H1 (cell line): ENCODE measurements at regions not wholly inside any gene's neighbourhood (a gene's known extent, or its start where the extent isn't known, plus 50 kb on each side); places are given as distances from the start of the nearest gene placed in this dataset.

ENCODE experiments used
- CTCF ChIA-PET: fragments of 300-600 bp; sonication (Branson Sonifier 250); formaldehyde crosslinking; loops from one replicate; lab custom pipeline; 2021; ENCODE audit not compliant: partially characterized antibody; lab: Charles Lee
- POLR2A ChIA-PET: fragments of 300-600 bp; sonication (Branson Sonifier 250); formaldehyde crosslinking; loops from one replicate; lab custom pipeline; 2021; ENCODE audit warnings: inconsistent platforms; ENCODE audit not compliant: partially characterized antibody; lab: Charles Lee
- DNase-seq, 2 experiments: peaks; one replicate each; pipeline versions ENCODE4 v3.0.0 to v3.0.0-alpha.2; 2010 to 2022; ENCODE audit warnings: low spot score in 2 of 2, low read depth in 1 of 2, mixed read lengths in 1 of 2
- FAIRE-seq: peaks from 2 replicates; lab custom pipeline; 2011; peaks lifted over from hg19 to GRCh38; lab: Jason Lieb, UNC
- H2AFZ ChIP-seq: 2 replicates; pipeline ENCODE4 v1.8.1; 2012; ENCODE audit warnings: low read length, inconsistent platforms
- H2AK5ac ChIP-seq: 2 replicates; pipeline ENCODE4 v1.6.1; 2013; ENCODE audit warnings: low read depth, low read length
- H2BK120ac ChIP-seq: replicated peaks from 2 replicates; pipeline ENCODE3; 2013; ENCODE audit warnings: low read depth, low read length, inconsistent platforms
- H2BK12ac ChIP-seq: 2 replicates; pipeline ENCODE4 v1.6.1; 2013; ENCODE audit warnings: low read depth, low read length
- H2BK15ac ChIP-seq: 2 replicates; pipeline ENCODE4 v1.6.1; 2013; ENCODE audit warnings: low read length
- H2BK20ac ChIP-seq: 2 replicates; pipeline ENCODE4 v1.6.1; 2013; ENCODE audit warnings: low read length
- H2BK5ac ChIP-seq: 2 replicates; pipeline ENCODE4 v1.6.1; 2013; ENCODE audit warnings: low read depth, low read length
- H3K14ac ChIP-seq: 2 replicates; pipeline ENCODE4 v1.6.1; 2013; ENCODE audit warnings: inconsistent platforms; ENCODE audit not compliant: insufficient read length
- H3K18ac ChIP-seq: 2 replicates; pipeline ENCODE4 v1.6.1; 2013; ENCODE audit warnings: low read length; ENCODE audit errors: extremely low read depth
- H3K23ac ChIP-seq: 2 replicates; pipeline ENCODE4 v1.6.1; 2013; ENCODE audit warnings: inconsistent platforms; ENCODE audit not compliant: insufficient read length
- H3K23me2 ChIP-seq: 2 replicates; pipeline ENCODE4 v1.6.1; 2013; ENCODE audit warnings: low read depth, low read length
- H3K27ac ChIP-seq: 2 replicates; pipeline ENCODE4 v1.6.1; 2011; ENCODE audit warnings: low read depth, low read length, inconsistent platforms
- H3K27me3 ChIP-seq, 4 experiments: replicated peaks in 1 of 4; 1 replicate in 1 of 4; 2 replicates in 3 of 4; pipeline versions ENCODE4 v1.6.1 to v1.8.1; 2011 to 2013; ENCODE audit warnings: low read length in 3 of 4, mild to moderate bottlenecking in 3 of 4, inconsistent platforms in 2 of 4, mixed read lengths in 2 of 4, moderate library complexity in 1 of 4; ENCODE audit not compliant: control insufficient read depth in 3 of 4, insufficient read depth in 3 of 4; ENCODE audit errors: extremely low read depth in 1 of 4
- H3K36me3 ChIP-seq, 4 experiments: 2 replicates each; pipeline versions ENCODE4 v1.6.1 to v1.8.1; 2011 to 2013; ENCODE audit warnings: mild to moderate bottlenecking in 4 of 4, low read length in 3 of 4, moderate library complexity in 2 of 4, control low read depth in 1 of 4, inconsistent platforms in 1 of 4; ENCODE audit not compliant: insufficient read depth in 4 of 4, control insufficient read depth in 2 of 4
- H3K4ac ChIP-seq: replicated peaks from 2 replicates; pipeline ENCODE3; 2013; ENCODE audit warnings: low read length, low read depth, mixed read lengths, inconsistent platforms; ENCODE audit not compliant: insufficient read length
- H3K4me1 ChIP-seq, 4 experiments: replicated peaks in 1 of 4; 1 replicate in 1 of 4; 2 replicates in 3 of 4; pipeline versions ENCODE4 v1.6.1 to v1.8.1; 2011 to 2013; ENCODE audit warnings: low read length in 3 of 4, inconsistent platforms in 2 of 4, mixed read lengths in 1 of 4; ENCODE audit not compliant: insufficient read depth in 4 of 4, control insufficient read depth in 3 of 4
- H3K4me2 ChIP-seq, 2 experiments: 2 replicates each; pipeline versions ENCODE4 v1.6.1 to v1.8.1; 2011 to 2013; ENCODE audit warnings: low read depth in 2 of 2, low read length in 2 of 2, control low read depth in 1 of 2, inconsistent platforms in 1 of 2, mild to moderate bottlenecking in 1 of 2; ENCODE audit not compliant: insufficient read depth in 1 of 2
- H3K4me3 ChIP-seq, 4 experiments: fragments of 200-600, 300-600 bp in 1 of 4; sonication (generic), shearing (Covaris generic), sonication (Bioruptor Twin) in 1 of 4; 2 replicates each; pipeline versions ENCODE4 v1.5.1 to v1.8.1; 2011 to 2016; ENCODE audit warnings: low read length in 4 of 4, low read depth in 3 of 4, control low read depth in 2 of 4, inconsistent platforms in 2 of 4, mild to moderate bottlenecking in 2 of 4, mixed read lengths in 1 of 4, moderate library complexity in 1 of 4; ENCODE audit not compliant: insufficient read depth in 2 of 4; ENCODE audit errors: extremely low read depth in 1 of 4
- H3K56ac ChIP-seq: replicated peaks from 2 replicates; pipeline ENCODE3; 2013; ENCODE audit warnings: low read depth, mild to moderate bottlenecking, mixed read lengths, low read length, inconsistent platforms; ENCODE audit not compliant: insufficient read length
- H3K79me1 ChIP-seq: 2 replicates; pipeline ENCODE4 v1.6.1; 2013; ENCODE audit warnings: low read depth, low read length, control low read depth
- H3K79me2 ChIP-seq, 2 experiments: 2 replicates each; pipeline versions ENCODE4 v1.6.1 to v1.8.1; 2012 to 2013; ENCODE audit warnings: low read length in 2 of 2, mild to moderate bottlenecking in 2 of 2, inconsistent platforms in 1 of 2; ENCODE audit not compliant: insufficient read depth in 2 of 2, control insufficient read depth in 1 of 2
- H3K9ac ChIP-seq, 4 experiments: replicated peaks in 1 of 4; 1 replicate in 1 of 4; 2 replicates in 3 of 4; pipeline versions ENCODE4 v1.6.1 to v1.8.1; 2011 to 2013; ENCODE audit warnings: low read depth in 3 of 4, low read length in 3 of 4, control low read depth in 2 of 4, mild to moderate bottlenecking in 2 of 4, moderate library complexity in 2 of 4, inconsistent platforms in 1 of 4; ENCODE audit errors: extremely low read depth in 1 of 4
- H3K9me3 ChIP-seq, 2 experiments: 2 replicates each; pipeline versions ENCODE4 v1.6.1 to v1.8.1; 2012 to 2013; ENCODE audit warnings: mild to moderate bottlenecking in 2 of 2, moderate library complexity in 2 of 2, control low read depth in 1 of 2, inconsistent platforms in 1 of 2, low read depth in 1 of 2, low read length in 1 of 2, mixed read lengths in 1 of 2; ENCODE audit not compliant: insufficient read depth in 2 of 2
- H4K20me1 ChIP-seq, 2 experiments: replicated peaks in 1 of 2; 2 replicates each; pipeline versions ENCODE3 to v1.8.1; 2011 to 2013; ENCODE audit warnings: inconsistent platforms in 2 of 2, low read length in 2 of 2, mild to moderate bottlenecking in 1 of 2; ENCODE audit not compliant: insufficient read depth in 2 of 2, control insufficient read depth in 1 of 2
- H4K5ac ChIP-seq: 2 replicates; pipeline ENCODE4 v1.6.1; 2013; ENCODE audit warnings: low read length, low read depth, mixed read lengths, inconsistent platforms; ENCODE audit not compliant: insufficient read length
- H4K8ac ChIP-seq: 2 replicates; pipeline ENCODE4 v1.8.0; 2013; ENCODE audit warnings: mild to moderate bottlenecking, moderate library complexity, low read length, inconsistent platforms; ENCODE audit not compliant: insufficient read depth; ENCODE audit errors: extremely low read depth
- H4K91ac ChIP-seq: replicated peaks from 2 replicates; pipeline ENCODE3; 2013; ENCODE audit warnings: low read length, mixed read lengths, inconsistent platforms; ENCODE audit not compliant: insufficient read length
- WGBS, 2 experiments: shearing (Covaris generic) in 1 of 2; methylation state at CpG; one replicate each; pipeline versions ENCODE4 v1.1.6 to v1.1.7; 2013 to 2015; ENCODE audit warnings: low lambda C conversion rate in 2 of 2, mixed read lengths in 2 of 2, inconsistent platforms in 1 of 2, low coverage in 1 of 2, missing lambda C conversion rate in 1 of 2; ENCODE audit not compliant: insufficient replicate concordance in 2 of 2, insufficient coverage in 1 of 2, insufficient read length in 1 of 2; ENCODE audit errors: extremely low coverage in 1 of 2, missing lambda C conversion rate in 1 of 2; 5-methylcytosine and 5-hydroxymethylcytosine counted together
- TF ChIP-seq, protein P1 (sequence below): fragments of 300-600 bp; sonication (generic); IDR thresholded peaks from 2 replicates; pipeline ENCODE4 v1.7.1; 2012; ENCODE audit warnings: low read length, moderate library complexity, mild to moderate bottlenecking, inconsistent platforms; ENCODE audit not compliant: insufficient replicate concordance

DNA sequence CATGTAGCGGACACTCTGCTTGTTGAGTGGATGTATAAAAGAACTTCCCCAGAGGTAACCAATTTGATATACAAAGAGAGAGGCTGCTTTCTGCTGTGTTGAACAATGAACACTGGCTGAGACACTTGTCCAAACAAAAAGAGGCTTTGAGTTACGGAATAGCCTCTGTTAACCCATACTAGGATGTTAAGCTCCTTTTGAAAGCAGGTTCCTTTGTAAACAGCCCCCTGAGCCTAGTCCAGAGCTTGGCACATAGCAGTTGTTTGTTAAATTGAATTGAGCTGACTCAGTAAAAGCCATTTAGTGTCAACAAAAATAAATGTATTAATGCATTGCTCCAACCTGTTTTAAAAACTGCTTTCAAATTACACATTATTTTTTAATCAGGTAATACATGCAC lies 200.1 kb downstream of the MZT1 start:
- DNase-seq (peak in 1 of 2 experiments; percentile 9), FAIRE-seq (no peak)
- POLR2A ChIA-PET = no interaction called here
- Histone ChIP-seq H3K56ac (no peak overlapping the region), H3K27me3 (no peaks in the 10 kb centered on the region; a peak in 1 of 7 replicates), H3K36me3 (no peaks in the 10 kb centered on the region), H4K8ac (no peak overlapping the region), H3K9ac (no peak overlapping the region), H2BK15ac (no peak overlapping the region), H3K18ac (no peak overlapping the region), H3K4ac (no peak overlapping the region), H3K4me2 (no peak overlapping the region), H3K9me3 (no peaks in the 10 kb centered on the region), H2BK120ac (no peak overlapping the region), H3K79me2 (no peaks in the 10 kb centered on the region), H3K23me2 (0 out of 2 replicates have a peak, but pooled peaks cover 1% of the 10 kb centered on the region), H3K23ac (no peak overlapping the region), H2AK5ac (no peak overlapping the region), H4K5ac (no peak overlapping the region), H2AFZ (no peak overlapping the region), H4K91ac (no peak overlapping the region), H3K4me1 (peaks cover 0 to 7% (median 3%) of the 10 kb centered on the region in 4 experiments; a peak in 2 of 7 replicates), H3K79me1 (no peaks in the 10 kb centered on the region), H3K4me3 (no peak overlapping the region), H4K20me1 (no peaks in the 10 kb centered on the region), H3K27ac (no peak overlapping the region), H2BK12ac (no peak overlapping the region), H2BK5ac (no peak overlapping the region), H2BK20ac (no peak overlapping the region), H3K14ac (no peak overlapping the region)
- 65% methylated on average over 2 of the region's 2 CpGs; no CpG with 5 or more reads in 1 of the 2 experiments for whole genome bisulfite sequencing, 2 experiments
- CTCF ChIA-PET = no interaction called here
- TF ChIP-seq, protein P1, sequence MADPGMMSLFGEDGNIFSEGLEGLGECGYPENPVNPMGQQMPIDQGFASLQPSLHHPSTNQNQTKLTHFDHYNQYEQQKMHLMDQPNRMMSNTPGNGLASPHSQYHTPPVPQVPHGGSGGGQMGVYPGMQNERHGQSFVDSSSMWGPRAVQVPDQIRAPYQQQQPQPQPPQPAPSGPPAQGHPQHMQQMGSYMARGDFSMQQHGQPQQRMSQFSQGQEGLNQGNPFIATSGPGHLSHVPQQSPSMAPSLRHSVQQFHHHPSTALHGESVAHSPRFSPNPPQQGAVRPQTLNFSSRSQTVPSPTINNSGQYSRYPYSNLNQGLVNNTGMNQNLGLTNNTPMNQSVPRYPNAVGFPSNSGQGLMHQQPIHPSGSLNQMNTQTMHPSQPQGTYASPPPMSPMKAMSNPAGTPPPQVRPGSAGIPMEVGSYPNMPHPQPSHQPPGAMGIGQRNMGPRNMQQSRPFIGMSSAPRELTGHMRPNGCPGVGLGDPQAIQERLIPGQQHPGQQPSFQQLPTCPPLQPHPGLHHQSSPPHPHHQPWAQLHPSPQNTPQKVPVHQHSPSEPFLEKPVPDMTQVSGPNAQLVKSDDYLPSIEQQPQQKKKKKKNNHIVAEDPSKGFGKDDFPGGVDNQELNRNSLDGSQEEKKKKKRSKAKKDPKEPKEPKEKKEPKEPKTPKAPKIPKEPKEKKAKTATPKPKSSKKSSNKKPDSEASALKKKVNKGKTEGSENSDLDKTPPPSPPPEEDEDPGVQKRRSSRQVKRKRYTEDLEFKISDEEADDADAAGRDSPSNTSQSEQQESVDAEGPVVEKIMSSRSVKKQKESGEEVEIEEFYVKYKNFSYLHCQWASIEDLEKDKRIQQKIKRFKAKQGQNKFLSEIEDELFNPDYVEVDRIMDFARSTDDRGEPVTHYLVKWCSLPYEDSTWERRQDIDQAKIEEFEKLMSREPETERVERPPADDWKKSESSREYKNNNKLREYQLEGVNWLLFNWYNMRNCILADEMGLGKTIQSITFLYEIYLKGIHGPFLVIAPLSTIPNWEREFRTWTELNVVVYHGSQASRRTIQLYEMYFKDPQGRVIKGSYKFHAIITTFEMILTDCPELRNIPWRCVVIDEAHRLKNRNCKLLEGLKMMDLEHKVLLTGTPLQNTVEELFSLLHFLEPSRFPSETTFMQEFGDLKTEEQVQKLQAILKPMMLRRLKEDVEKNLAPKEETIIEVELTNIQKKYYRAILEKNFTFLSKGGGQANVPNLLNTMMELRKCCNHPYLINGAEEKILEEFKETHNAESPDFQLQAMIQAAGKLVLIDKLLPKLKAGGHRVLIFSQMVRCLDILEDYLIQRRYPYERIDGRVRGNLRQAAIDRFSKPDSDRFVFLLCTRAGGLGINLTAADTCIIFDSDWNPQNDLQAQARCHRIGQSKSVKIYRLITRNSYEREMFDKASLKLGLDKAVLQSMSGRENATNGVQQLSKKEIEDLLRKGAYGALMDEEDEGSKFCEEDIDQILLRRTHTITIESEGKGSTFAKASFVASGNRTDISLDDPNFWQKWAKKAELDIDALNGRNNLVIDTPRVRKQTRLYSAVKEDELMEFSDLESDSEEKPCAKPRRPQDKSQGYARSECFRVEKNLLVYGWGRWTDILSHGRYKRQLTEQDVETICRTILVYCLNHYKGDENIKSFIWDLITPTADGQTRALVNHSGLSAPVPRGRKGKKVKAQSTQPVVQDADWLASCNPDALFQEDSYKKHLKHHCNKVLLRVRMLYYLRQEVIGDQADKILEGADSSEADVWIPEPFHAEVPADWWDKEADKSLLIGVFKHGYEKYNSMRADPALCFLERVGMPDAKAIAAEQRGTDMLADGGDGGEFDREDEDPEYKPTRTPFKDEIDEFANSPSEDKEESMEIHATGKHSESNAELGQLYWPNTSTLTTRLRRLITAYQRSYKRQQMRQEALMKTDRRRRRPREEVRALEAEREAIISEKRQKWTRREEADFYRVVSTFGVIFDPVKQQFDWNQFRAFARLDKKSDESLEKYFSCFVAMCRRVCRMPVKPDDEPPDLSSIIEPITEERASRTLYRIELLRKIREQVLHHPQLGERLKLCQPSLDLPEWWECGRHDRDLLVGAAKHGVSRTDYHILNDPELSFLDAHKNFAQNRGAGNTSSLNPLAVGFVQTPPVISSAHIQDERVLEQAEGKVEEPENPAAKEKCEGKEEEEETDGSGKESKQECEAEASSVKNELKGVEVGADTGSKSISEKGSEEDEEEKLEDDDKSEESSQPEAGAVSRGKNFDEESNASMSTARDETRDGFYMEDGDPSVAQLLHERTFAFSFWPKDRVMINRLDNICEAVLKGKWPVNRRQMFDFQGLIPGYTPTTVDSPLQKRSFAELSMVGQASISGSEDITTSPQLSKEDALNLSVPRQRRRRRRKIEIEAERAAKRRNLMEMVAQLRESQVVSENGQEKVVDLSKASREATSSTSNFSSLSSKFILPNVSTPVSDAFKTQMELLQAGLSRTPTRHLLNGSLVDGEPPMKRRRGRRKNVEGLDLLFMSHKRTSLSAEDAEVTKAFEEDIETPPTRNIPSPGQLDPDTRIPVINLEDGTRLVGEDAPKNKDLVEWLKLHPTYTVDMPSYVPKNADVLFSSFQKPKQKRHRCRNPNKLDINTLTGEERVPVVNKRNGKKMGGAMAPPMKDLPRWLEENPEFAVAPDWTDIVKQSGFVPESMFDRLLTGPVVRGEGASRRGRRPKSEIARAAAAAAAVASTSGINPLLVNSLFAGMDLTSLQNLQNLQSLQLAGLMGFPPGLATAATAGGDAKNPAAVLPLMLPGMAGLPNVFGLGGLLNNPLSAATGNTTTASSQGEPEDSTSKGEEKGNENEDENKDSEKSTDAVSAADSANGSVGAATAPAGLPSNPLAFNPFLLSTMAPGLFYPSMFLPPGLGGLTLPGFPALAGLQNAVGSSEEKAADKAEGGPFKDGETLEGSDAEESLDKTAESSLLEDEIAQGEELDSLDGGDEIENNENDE = peak; percentile 44
